Uterus (tissue), 2 donors: ENCODE measurements at regions not wholly inside any gene's neighbourhood (a gene's known extent, or its start where the extent isn't known, plus 50 kb on each side); places are given as distances from the start of the nearest gene placed in this dataset.

Experiments used
- CTCF ChIP-seq, 4 experiments: fragments of 200-600 bp in 2 of 4; fragments of 450-650 bp in 2 of 4; sonication (generic) in 2 of 4; IDR thresholded peaks; one replicate each; pipeline ENCODE4 v1.5.1; 2016 to 2019; ENCODE audit warnings: antibody characterized with exemption in 4 of 4, mild to moderate bottlenecking in 2 of 4, moderate library complexity in 1 of 4
- POLR2A ChIP-seq, 2 donors: fragments of 450-650 bp; IDR thresholded peaks; one replicate each; pipeline ENCODE4 v1.6.1; 2016; ENCODE audit warnings: antibody characterized with exemption in 2 of 2, mild to moderate bottlenecking in 1 of 2, moderate library complexity in 1 of 2

GRCh38 chr3:178419071-178419470, 117.2 kb upstream of the KCNMB2 start:
- no peak for TF ChIP-seq CTCF (IDR thresholded peaks at IDR 0.05)
- TF ChIP-seq POLR2A (IDR thresholded peaks at IDR 0.05), result no peak
